ES-I3 (cell line): ENCODE measurements at regions not wholly inside any gene's neighbourhood (a gene's known extent, or its start where the extent isn't known, plus 50 kb on each side); places are given as distances from the start of the nearest gene placed in this dataset.

Experiments
- H3K36me3 ChIP-seq: 2 replicates; pipeline ENCODE4 v1.6.1; 2013; ENCODE audit warnings: mild to moderate bottlenecking, low read length, control low read depth, moderate library complexity; ENCODE audit not compliant: insufficient read depth
- H3K4me1 ChIP-seq: 2 replicates; pipeline ENCODE4 v1.6.1; 2013; ENCODE audit warnings: mild to moderate bottlenecking, control low read depth, low read length; ENCODE audit not compliant: insufficient read depth
- H3K9ac ChIP-seq: 2 replicates; pipeline ENCODE4 v1.6.1; 2013; ENCODE audit warnings: low read depth, mild to moderate bottlenecking, low read length, moderate library complexity
- H3K9me3 ChIP-seq: 2 replicates; pipeline ENCODE4 v1.6.1; 2013; ENCODE audit warnings: mild to moderate bottlenecking, low read length, moderate library complexity; ENCODE audit not compliant: control insufficient read depth, insufficient read depth

GRCh38 chr3:117939425-117940027, 1095.1 kb downstream of the IGSF11 start:
- Histone ChIP-seq H3K4me1 (no peaks in the 10 kb centered on the region), H3K36me3 (no peaks in the 10 kb centered on the region), H3K9ac (no peak overlapping the region), H3K9me3 (no peaks in the 10 kb centered on the region)

DNA sequence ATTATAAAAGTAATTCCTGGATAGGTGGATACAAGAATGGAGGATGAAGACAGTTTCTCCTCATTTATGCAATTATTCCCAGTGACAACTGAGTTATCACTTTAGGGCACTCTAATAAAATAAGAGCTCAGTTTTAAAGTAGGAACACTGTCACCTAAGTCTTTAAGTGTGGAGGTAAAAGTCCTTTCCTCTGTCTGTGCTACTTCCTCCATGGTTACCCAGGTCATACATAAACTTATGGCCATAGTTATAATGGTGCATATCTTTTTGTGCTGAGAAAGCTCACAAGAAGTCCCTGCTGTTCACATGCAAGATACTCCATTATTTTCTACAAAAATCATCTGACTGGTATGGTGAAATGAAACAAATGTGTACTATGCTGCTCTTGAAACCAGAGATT, 1093.6 kb downstream of the IGSF11 start:
- Histone ChIP-seq H3K9ac (no peak overlapping the region), H3K9me3 (no peaks in the 10 kb centered on the region), H3K4me1 (no peaks in the 10 kb centered on the region), H3K36me3 (no peaks in the 10 kb centered on the region)

- no peaks in the 10 kb centered on the region for H3K9me3 ChIP-seq
- H3K36me3 ChIP-seq, result no peaks in the 10 kb centered on the region
- H3K9ac ChIP-seq, result no peak overlapping the region
- no peaks in the 10 kb centered on the region for H3K4me1 ChIP-seq
These were observed 1092.9 kb downstream of the IGSF11 start for GRCh38 chr3:117941756-117942155.

DNA sequence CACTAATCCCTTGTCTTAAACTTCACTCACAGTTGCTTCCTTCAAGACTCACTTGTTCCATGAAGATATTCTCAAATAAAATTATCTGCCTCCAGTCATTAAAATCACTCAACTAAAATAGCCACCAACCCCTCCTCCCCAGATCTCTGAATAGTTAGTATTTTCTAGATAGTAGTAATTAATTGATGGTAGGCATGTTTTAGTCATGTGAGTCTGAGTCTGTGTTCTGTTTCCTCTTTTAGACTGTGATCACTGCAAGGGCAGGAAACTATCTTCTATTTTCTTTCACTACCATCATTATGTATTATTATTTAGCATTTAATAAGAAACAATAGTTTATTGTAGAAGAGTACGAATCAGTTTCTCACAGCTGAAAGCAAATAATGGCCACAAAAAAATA, 1080.5 kb downstream of the IGSF11 start:
- no peaks in the 10 kb centered on the region for H3K36me3 ChIP-seq
- 0 out of 2 replicates have a peak, but pooled peaks cover 3% of the 10 kb centered on the region for H3K4me1 ChIP-seq
- H3K9me3 ChIP-seq, result no peaks in the 10 kb centered on the region
- no peak overlapping the region for H3K9ac ChIP-seq

GRCh38 chr3:117955196-117955595, 1079.5 kb downstream of the IGSF11 start:
- H3K9ac ChIP-seq, result no peak overlapping the region

GRCh38 chr3:117958027-117958426, 1076.6 kb downstream of the IGSF11 start:
- H3K4me1 ChIP-seq, result 0 out of 2 replicates have a peak, but pooled peaks cover 3% of the 10 kb centered on the region
- no peaks in the 10 kb centered on the region for H3K9me3 ChIP-seq
- no peaks in the 10 kb centered on the region for H3K36me3 ChIP-seq
- no peak overlapping the region for H3K9ac ChIP-seq

More at GRCh38 chr3:117955196-117955595, 1079.5 kb downstream of the IGSF11 start:
- H3K36me3 ChIP-seq, result no peaks in the 10 kb centered on the region
- H3K4me1 ChIP-seq, result 0 out of 2 replicates have a peak, but pooled peaks cover 3% of the 10 kb centered on the region
- no peaks in the 10 kb centered on the region for H3K9me3 ChIP-seq

GRCh38 chr3:117962750-117963149, 1071.9 kb downstream of the IGSF11 start:
- Histone ChIP-seq H3K9ac (no peak overlapping the region), H3K36me3 (no peaks in the 10 kb centered on the region), H3K9me3 (no peaks in the 10 kb centered on the region), H3K4me1 (no peaks in the 10 kb centered on the region)

- Histone ChIP-seq H3K36me3 (no peaks in the 10 kb centered on the region), H3K9ac (no peak overlapping the region), H3K4me1 (no peaks in the 10 kb centered on the region), H3K9me3 (no peaks in the 10 kb centered on the region)
These were observed 1070.8 kb downstream of the IGSF11 start for GRCh38 chr3:117963858-117964257.

GRCh38 chr3:117964814-117965213, 1069.8 kb downstream of the IGSF11 start:
- Histone ChIP-seq H3K9ac (no peak overlapping the region), H3K9me3 (no peaks in the 10 kb centered on the region), H3K36me3 (no peaks in the 10 kb centered on the region), H3K4me1 (no peaks in the 10 kb centered on the region)

DNA sequence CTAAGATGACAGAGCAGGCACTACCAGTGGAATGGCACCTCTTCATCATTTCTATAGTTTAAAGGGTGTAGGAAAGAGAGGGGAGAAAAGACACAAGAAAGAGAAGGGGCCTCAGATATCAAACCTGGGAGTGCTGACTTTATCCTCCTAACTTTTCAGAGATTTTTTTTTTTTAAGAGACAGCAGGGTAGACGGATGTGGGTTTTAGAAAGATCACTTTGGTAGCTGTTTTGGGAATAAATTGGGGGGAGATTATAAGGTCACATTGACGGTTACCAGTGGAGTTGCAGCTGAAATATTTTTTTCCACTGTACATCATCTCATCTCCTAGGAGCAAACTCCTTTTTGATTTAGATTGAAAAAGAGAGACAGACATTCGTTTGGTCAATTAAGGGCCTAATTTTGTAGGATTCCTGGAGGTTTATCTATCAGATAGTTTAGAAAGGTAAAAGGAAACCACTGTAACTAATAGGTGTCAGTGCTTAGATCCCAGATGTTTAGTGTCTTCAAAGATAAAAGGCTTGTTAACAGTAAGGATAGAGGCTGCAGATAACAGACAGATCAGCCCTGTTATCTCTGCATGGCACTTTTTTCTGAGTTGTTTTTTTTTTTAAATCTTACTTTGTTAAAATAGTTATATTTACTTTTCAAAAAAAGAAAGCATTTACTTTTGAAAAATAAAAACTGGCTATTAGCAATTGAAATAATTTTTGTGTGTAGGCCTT, 1057.0 kb downstream of the IGSF11 start:
- H3K9ac ChIP-seq, result no peak overlapping the region
- H3K9me3 ChIP-seq, result no peaks in the 10 kb centered on the region
- no peaks in the 10 kb centered on the region for H3K4me1 ChIP-seq
- H3K36me3 ChIP-seq, result no peaks in the 10 kb centered on the region

DNA sequence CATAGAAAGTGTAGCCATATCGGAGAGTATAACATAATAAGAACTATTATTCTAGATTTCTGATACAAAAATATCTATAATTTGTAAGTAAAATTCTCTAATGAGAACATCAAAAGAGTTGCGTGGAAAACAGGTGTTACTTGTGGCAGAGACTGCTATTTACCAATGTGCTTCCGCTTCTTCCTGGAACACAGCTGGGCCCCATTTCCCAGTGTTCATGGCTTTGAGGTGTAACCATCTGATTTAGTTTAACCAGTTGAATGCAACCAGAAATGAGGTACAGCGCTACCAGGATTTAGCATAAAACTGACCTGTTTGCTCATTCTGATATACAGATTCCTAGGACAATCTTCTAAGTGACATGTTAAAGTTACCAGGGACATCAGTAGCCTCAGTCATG, 1055.2 kb downstream of the IGSF11 start:
- Histone ChIP-seq H3K9ac (no peak overlapping the region), H3K4me1 (no peaks in the 10 kb centered on the region), H3K9me3 (no peaks in the 10 kb centered on the region), H3K36me3 (no peaks in the 10 kb centered on the region)

GRCh38 chr3:117987256-117987655, 1047.4 kb downstream of the IGSF11 start:
- Histone ChIP-seq H3K9me3 (no peaks in the 10 kb centered on the region), H3K36me3 (no peaks in the 10 kb centered on the region), H3K4me1 (no peaks in the 10 kb centered on the region), H3K9ac (no peak overlapping the region)

DNA sequence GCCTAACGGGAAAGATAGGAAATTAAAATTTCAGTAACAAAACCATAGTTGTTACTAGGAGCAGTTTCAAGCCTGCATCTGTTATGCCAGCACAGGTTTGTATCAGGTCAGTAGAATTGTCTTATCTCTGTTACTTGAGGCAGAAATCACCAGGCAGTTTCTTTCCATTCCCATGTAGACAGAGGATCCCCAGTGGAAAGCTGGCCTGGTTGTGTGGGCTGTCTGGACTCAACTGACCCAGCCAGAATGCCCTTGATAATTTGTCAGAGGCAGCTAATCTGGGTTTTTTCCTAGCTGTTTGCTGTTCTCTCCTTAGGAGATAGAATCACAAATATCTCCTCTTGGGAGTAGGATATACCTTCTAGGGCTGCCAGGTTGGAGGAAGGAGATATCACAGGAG, 1044.7 kb downstream of the IGSF11 start:
- Histone ChIP-seq H3K4me1 (no peaks in the 10 kb centered on the region), H3K36me3 (no peaks in the 10 kb centered on the region), H3K9me3 (no peaks in the 10 kb centered on the region), H3K9ac (no peak overlapping the region)

GRCh38 chr3:117990627-117991026, 1044.0 kb downstream of the IGSF11 start:
- Histone ChIP-seq H3K9ac (no peak overlapping the region), H3K9me3 (no peaks in the 10 kb centered on the region), H3K4me1 (no peaks in the 10 kb centered on the region), H3K36me3 (no peaks in the 10 kb centered on the region)

- H3K36me3 ChIP-seq, result no peaks in the 10 kb centered on the region
- H3K9ac ChIP-seq, result peak overlapping the region; percentile 23; the same call in 1 of the 2 replicates
- H3K4me1 ChIP-seq, result no peaks in the 10 kb centered on the region
- H3K9me3 ChIP-seq, result no peaks in the 10 kb centered on the region
These were observed 1038.7 kb downstream of the IGSF11 start for GRCh38 chr3:117995842-117996437.
